WTC11 (cell line): ENCODE measurements at regions not wholly inside any gene's neighbourhood (a gene's known extent, or its start where the extent isn't known, plus 50 kb on each side); places are given as distances from the start of the nearest gene placed in this dataset.

Experiments used
- CTCF ChIP-seq: fragments of 200-600 bp; IDR thresholded peaks from 2 replicates; pipeline ENCODE4 v1.8.0; 2022; ENCODE audit warnings: antibody characterized with exemption
- ESRRA ChIP-seq: sonication (generic); formaldehyde crosslinking; IDR thresholded peaks from 2 replicates; pipeline ENCODE4 v1.8.1; 2022; ENCODE audit warnings: mild to moderate bottlenecking, missing genetic modification reagents, borderline replicate concordance
- ETV6 ChIP-seq: sonication (generic); formaldehyde crosslinking; IDR thresholded peaks from 2 replicates; pipeline ENCODE4 v1.8.1; 2022; ENCODE audit warnings: mild to moderate bottlenecking, missing genetic modification reagents
- FOXP1 ChIP-seq: sonication (generic); formaldehyde crosslinking; IDR thresholded peaks from 2 replicates; pipeline ENCODE4 v1.8.0; 2022; ENCODE audit warnings: missing genetic modification reagents, mild to moderate bottlenecking, moderate library complexity, borderline replicate concordance
- HMGA2 ChIP-seq: fragments of 250-450 bp; sonication (Bioruptor Pico); IDR thresholded peaks from 2 replicates; pipeline ENCODE4 v1.4.0; 2021; ENCODE audit warnings: mild to moderate bottlenecking, moderate library complexity
- KAT7 ChIP-seq: sonication (generic); formaldehyde crosslinking; IDR thresholded peaks from 2 replicates; pipeline ENCODE4 v1.8.1; 2023; ENCODE audit warnings: missing genetic modification reagents, mild to moderate bottlenecking, borderline replicate concordance
- NFE2L1 ChIP-seq: sonication (generic); formaldehyde crosslinking; IDR thresholded peaks from 2 replicates; pipeline ENCODE4 v1.8.1; 2023; ENCODE audit warnings: missing genetic modification reagents
- NFYB ChIP-seq: sonication (generic); formaldehyde crosslinking; conservative IDR thresholded peaks from 2 replicates; pipeline ENCODE4 v1.8.0; 2022; ENCODE audit warnings: low read depth, missing genetic modification reagents
- NR1H2 ChIP-seq: sonication (generic); formaldehyde crosslinking; IDR thresholded peaks from 2 replicates; pipeline ENCODE4 v1.9.0; 2021; ENCODE audit warnings: mild to moderate bottlenecking, moderate library complexity, missing genetic modification reagents
- OVOL2 ChIP-seq: fragments of 250-450 bp; sonication (Bioruptor Pico); IDR thresholded peaks from 2 replicates; pipeline ENCODE4 v1.9.0; 2021; ENCODE audit warnings: mild to moderate bottlenecking, borderline replicate concordance
- TCF7 ChIP-seq: sonication (generic); formaldehyde crosslinking; IDR thresholded peaks from 2 replicates; pipeline ENCODE4 v1.8.0; 2022; ENCODE audit warnings: mild to moderate bottlenecking, low read depth, missing genetic modification reagents, moderate library complexity
- USF2 ChIP-seq: sonication (generic); formaldehyde crosslinking; IDR thresholded peaks from 2 replicates; pipeline ENCODE4 v1.8.1; 2023; ENCODE audit warnings: mild to moderate bottlenecking, missing genetic modification reagents, moderate library complexity

GRCh38 chr12:89247967-89248366 lies 104.3 kb downstream of the DUSP6 start:
- TF ChIP-seq KAT7 (CRISPR knock-in tag) (no peak), CTCF (no peak), USF2 (CRISPR knock-in tag) (no peak), ESRRA (CRISPR knock-in tag) (no peak), FOXP1 (CRISPR knock-in tag) (no peak), HMGA2 (no peak), OVOL2 (no peak), TCF7 (no peak), ETV6 (CRISPR knock-in tag) (no peak), NR1H2 (CRISPR knock-in tag) (no peak), NFE2L1 (CRISPR knock-in tag) (no peak), NFYB (no peak)
